ENCODE measurements at regions not wholly inside any gene's neighbourhood (a gene's known extent, or its start where the extent isn't known, plus 50 kb on each side); places are given as distances from the start of the nearest gene placed in this dataset.

- DNase-seq (ENCODE audit: low read depth): no peak
These were observed 240.7 kb upstream of the TRAM1L1 start for GRCh38 chr4:117326091-117326490.

GRCh38 chr4:117327491-117327890 lies 242.1 kb upstream of the TRAM1L1 start:
- DNase-seq (ENCODE audit: low read depth): no peak

- DNase-seq (ENCODE audit: low read depth): no peak
These were observed 243.0 kb upstream of the TRAM1L1 start for GRCh38 chr4:117328333-117328732.

GRCh38 chr4:117331817-117332216 lies 246.4 kb upstream of the TRAM1L1 start:
- DNase-seq (ENCODE audit: low read depth): no peak

- DNase-seq (ENCODE audit: low read depth): no peak
These were observed 249.2 kb upstream of the TRAM1L1 start for GRCh38 chr4:117334451-117335188.

- no peak for DNase-seq (ENCODE audit: low read depth)
These were observed 272.1 kb upstream of the TRAM1L1 start for GRCh38 chr4:117357437-117357836.

- no peak for DNase-seq (ENCODE audit: low read depth)
These were observed 272.5 kb upstream of the TRAM1L1 start for GRCh38 chr4:117357866-117358265.

GRCh38 chr4:117370944-117371668 lies 285.7 kb upstream of the TRAM1L1 start:
- no peak for DNase-seq (ENCODE audit: low read depth)

GRCh38 chr4:117375101-117375500 lies 289.7 kb upstream of the TRAM1L1 start:
- no peak for DNase-seq (ENCODE audit: low read depth)

- no peak for DNase-seq (ENCODE audit: low read depth)
These were observed 291.3 kb upstream of the TRAM1L1 start for GRCh38 chr4:117376692-117377091.

- no peak for DNase-seq (ENCODE audit: low read depth)
These were observed 293.6 kb upstream of the TRAM1L1 start for GRCh38 chr4:117378942-117379341.

GRCh38 chr4:117383468-117383867 lies 298.1 kb upstream of the TRAM1L1 start:
- DNase-seq (ENCODE audit: low read depth): no peak

- no peak for DNase-seq (ENCODE audit: low read depth)
These were observed 300.1 kb upstream of the TRAM1L1 start for GRCh38 chr4:117385526-117385925.

- no peak for DNase-seq (ENCODE audit: low read depth)
These were observed 301.7 kb upstream of the TRAM1L1 start for GRCh38 chr4:117387072-117387471.

- no peak for DNase-seq (ENCODE audit: low read depth)
These were observed 314.9 kb upstream of the TRAM1L1 start for GRCh38 chr4:117400039-117400835.

GRCh38 chr4:117412661-117413060 lies 327.3 kb upstream of the TRAM1L1 start:
- DNase-seq (ENCODE audit: low read depth): no peak

- no peak for DNase-seq (ENCODE audit: low read depth)
These were observed 332.5 kb upstream of the TRAM1L1 start for GRCh38 chr4:117417856-117418255.

- no peak for DNase-seq (ENCODE audit: low read depth)
These were observed 335.6 kb upstream of the TRAM1L1 start for GRCh38 chr4:117420948-117421347.

- no peak for DNase-seq (ENCODE audit: low read depth)
These were observed 336.3 kb upstream of the TRAM1L1 start for GRCh38 chr4:117421706-117422105.

- DNase-seq (ENCODE audit: low read depth): no peak
These were observed 336.9 kb upstream of the TRAM1L1 start for GRCh38 chr4:117422297-117422696.

- DNase-seq (ENCODE audit: low read depth): no peak
These were observed 340.3 kb upstream of the TRAM1L1 start for GRCh38 chr4:117425636-117426035.

- DNase-seq (ENCODE audit: low read depth): no peak
These were observed 343.2 kb upstream of the TRAM1L1 start for GRCh38 chr4:117428536-117428935.

GRCh38 chr4:117429061-117429460 lies 343.7 kb upstream of the TRAM1L1 start:
- no peak for DNase-seq (ENCODE audit: low read depth)

Data from activated T-helper 9 cell treated with anti-CD3 and anti-CD28 coated beads, Interleukin-2, amount 50 U/mL, for 16 hours (primary cell).